MM.1S (cell line): ENCODE measurements at regions not wholly inside any gene's neighbourhood (a gene's known extent, or its start where the extent isn't known, plus 50 kb on each side); places are given as distances from the start of the nearest gene placed in this dataset.
A peak's percentile ranks its signal among the peaks of the same experiment; 100 is the strongest.

Experiments
- DNase-seq: peaks from one replicate; pipeline ENCODE4 v3.0.0-alpha.2; 2015
- H2AFZ ChIP-seq: fragments of 300-600 bp; sonication (generic); 2 replicates; pipeline ENCODE4 v1.6.0; 2016; ENCODE audit warnings: antibody characterized with exemption, low read length
- H3F3A ChIP-seq: fragments of 300-600 bp; sonication (generic); 2 replicates; pipeline ENCODE4 v1.6.1; 2016; ENCODE audit warnings: mild to moderate bottlenecking, antibody characterized with exemption, low read length, moderate library complexity, mixed read lengths; ENCODE audit not compliant: insufficient read depth
- H3K27ac ChIP-seq: fragments of 300-600 bp; sonication (generic); 2 replicates; pipeline ENCODE4 v1.5.1; 2016; ENCODE audit warnings: mild to moderate bottlenecking, low read length
- H3K27me3 ChIP-seq: fragments of 300-600 bp; sonication (generic); replicated peaks from 2 replicates; pipeline ENCODE4 v1.6.0; 2016; ENCODE audit warnings: low read length; ENCODE audit not compliant: insufficient read depth
- H3K36me3 ChIP-seq: fragments of 300-600 bp; sonication (generic); replicated peaks from 2 replicates; pipeline ENCODE4 v1.6.1; 2016; ENCODE audit warnings: mild to moderate bottlenecking, low read length, mixed read lengths; ENCODE audit not compliant: insufficient read depth
- H3K4me1 ChIP-seq: fragments of 300-600 bp; sonication (generic); 2 replicates; pipeline ENCODE4 v1.6.1; 2016; ENCODE audit warnings: low read length, mixed read lengths
- H3K4me2 ChIP-seq: fragments of 300-600 bp; sonication (generic); 2 replicates; pipeline ENCODE4 v1.6.0; 2016; ENCODE audit warnings: low read depth, low read length
- H3K4me3 ChIP-seq: fragments of 300-600 bp; sonication (generic); 2 replicates; pipeline ENCODE4 v1.5.1; 2016; ENCODE audit warnings: low read length, mixed read lengths
- H3K79me2 ChIP-seq: fragments of 300-600 bp; sonication (generic); 2 replicates; pipeline ENCODE4 v1.6.1; 2016; ENCODE audit warnings: mixed run types, low read length, mixed read lengths
- H3K9ac ChIP-seq: fragments of 300-600 bp; sonication (generic); 2 replicates; pipeline ENCODE4 v1.6.1; 2016; ENCODE audit warnings: low read length, mixed read lengths
- H3K9me2 ChIP-seq: fragments of 300-600 bp; sonication (generic); replicated peaks from 2 replicates; pipeline ENCODE4 v1.6.1; 2016; ENCODE audit warnings: mild to moderate bottlenecking, low read length, mixed read lengths; ENCODE audit not compliant: insufficient read depth
- H3K9me3 ChIP-seq: fragments of 300-600 bp; sonication (generic); replicated peaks from 2 replicates; pipeline ENCODE4 v1.6.1; 2016; ENCODE audit warnings: mild to moderate bottlenecking, low read length, mixed read lengths; ENCODE audit not compliant: insufficient read depth
- H4K20me1 ChIP-seq: fragments of 300-600 bp; sonication (generic); 2 replicates; pipeline ENCODE4 v1.6.1; 2016; ENCODE audit warnings: mild to moderate bottlenecking, low read length, moderate library complexity, mixed read lengths; ENCODE audit not compliant: insufficient read depth
- EZH2 ChIP-seq: fragments of 300-600 bp; sonication (generic); optimal IDR thresholded peaks from 2 replicates; pipeline ENCODE3; 2017; ENCODE audit warnings: low read depth, mild to moderate bottlenecking, antibody characterized with exemption, low read length, mixed read lengths
- EZH2phosphoT487 ChIP-seq: fragments of 300-600 bp; sonication (generic); IDR thresholded peaks from 2 replicates; pipeline ENCODE4 v1.6.1; 2018; ENCODE audit warnings: antibody characterized with exemption, low read length
- TF ChIP-seq, protein P1 (sequence below): fragments of 300-600 bp; sonication (generic); IDR thresholded peaks from 2 replicates; pipeline ENCODE4 v1.5.1; 2016; ENCODE audit warnings: antibody characterized with exemption, low read length, mixed read lengths

DNA sequence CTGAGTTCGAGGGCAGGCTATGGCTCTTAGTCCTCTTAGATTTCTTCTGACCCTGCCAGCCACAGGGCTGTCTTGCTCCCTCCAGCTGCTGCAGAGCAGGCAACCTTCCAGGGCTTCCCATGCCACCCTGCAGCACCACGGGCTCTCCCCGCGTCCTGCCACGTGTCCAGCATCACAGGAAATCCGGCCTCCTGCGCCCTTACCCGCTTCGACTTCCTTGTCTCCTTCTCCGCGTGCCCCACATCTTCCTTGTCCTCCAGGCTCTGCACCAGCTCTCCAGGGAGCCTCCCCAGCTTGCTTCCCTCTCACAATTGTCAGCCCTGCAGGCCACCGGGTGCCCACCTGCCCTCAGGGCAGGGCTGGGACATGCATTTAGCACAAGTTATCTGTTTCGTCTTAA lies 253.5 kb downstream of the DCDC2C start:
- H3K36me3 ChIP-seq: no peaks in the 10 kb centered on the region
- TF ChIP-seq, protein P1, sequence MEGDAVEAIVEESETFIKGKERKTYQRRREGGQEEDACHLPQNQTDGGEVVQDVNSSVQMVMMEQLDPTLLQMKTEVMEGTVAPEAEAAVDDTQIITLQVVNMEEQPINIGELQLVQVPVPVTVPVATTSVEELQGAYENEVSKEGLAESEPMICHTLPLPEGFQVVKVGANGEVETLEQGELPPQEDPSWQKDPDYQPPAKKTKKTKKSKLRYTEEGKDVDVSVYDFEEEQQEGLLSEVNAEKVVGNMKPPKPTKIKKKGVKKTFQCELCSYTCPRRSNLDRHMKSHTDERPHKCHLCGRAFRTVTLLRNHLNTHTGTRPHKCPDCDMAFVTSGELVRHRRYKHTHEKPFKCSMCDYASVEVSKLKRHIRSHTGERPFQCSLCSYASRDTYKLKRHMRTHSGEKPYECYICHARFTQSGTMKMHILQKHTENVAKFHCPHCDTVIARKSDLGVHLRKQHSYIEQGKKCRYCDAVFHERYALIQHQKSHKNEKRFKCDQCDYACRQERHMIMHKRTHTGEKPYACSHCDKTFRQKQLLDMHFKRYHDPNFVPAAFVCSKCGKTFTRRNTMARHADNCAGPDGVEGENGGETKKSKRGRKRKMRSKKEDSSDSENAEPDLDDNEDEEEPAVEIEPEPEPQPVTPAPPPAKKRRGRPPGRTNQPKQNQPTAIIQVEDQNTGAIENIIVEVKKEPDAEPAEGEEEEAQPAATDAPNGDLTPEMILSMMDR: no peak
- TF ChIP-seq EZH2phosphoT487 (no peak), EZH2 (no peak)
- H3K9ac ChIP-seq: no peak overlapping the region
- no peaks in the 10 kb centered on the region for H3K79me2 ChIP-seq
- DNase-seq: no peak
- H2AFZ ChIP-seq: no peak overlapping the region
- H3K27me3 ChIP-seq: no peaks in the 10 kb centered on the region
- no peaks in the 10 kb centered on the region for H3K9me2 ChIP-seq
- no peaks in the 10 kb centered on the region for H3F3A ChIP-seq
- no peak overlapping the region for H3K4me2 ChIP-seq
- H3K27ac ChIP-seq: no peak overlapping the region
- no peak overlapping the region for H3K4me3 ChIP-seq
- no peaks in the 10 kb centered on the region for H3K9me3 ChIP-seq
- H4K20me1 ChIP-seq: no peaks in the 10 kb centered on the region
- H3K4me1 ChIP-seq: no peaks in the 10 kb centered on the region

DNA sequence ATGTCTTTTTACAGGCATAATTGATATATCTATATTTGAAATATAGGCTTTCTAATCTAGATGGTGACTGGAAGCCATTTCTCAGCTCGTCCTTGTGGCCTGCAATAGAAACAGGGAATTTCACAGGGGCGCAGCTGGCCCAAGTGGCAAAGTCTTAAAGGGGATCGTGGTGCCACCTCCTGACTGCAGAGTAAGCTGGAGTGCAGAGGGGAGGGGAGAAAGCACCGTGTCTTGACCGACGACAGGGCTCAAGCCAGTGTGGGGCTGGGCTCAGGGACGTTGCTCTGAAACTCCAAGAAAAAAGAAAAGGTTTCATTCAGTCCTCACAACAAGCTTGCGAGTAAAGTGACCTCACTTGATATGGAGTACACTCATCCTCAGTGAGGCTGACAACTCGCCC lies 255.1 kb downstream of the DCDC2C start:
- no peaks in the 10 kb centered on the region for H3K79me2 ChIP-seq
- no peaks in the 10 kb centered on the region for H4K20me1 ChIP-seq
- TF ChIP-seq EZH2phosphoT487 (no peak), EZH2 (no peak)
- TF ChIP-seq, protein P1: no peak
- H3K4me2 ChIP-seq: no peak overlapping the region
- no peaks in the 10 kb centered on the region for H3K9me3 ChIP-seq
- no peaks in the 10 kb centered on the region for H3K9me2 ChIP-seq
- DNase-seq: no peak
- no peak overlapping the region for H3K4me3 ChIP-seq
- H3K27me3 ChIP-seq: no peaks in the 10 kb centered on the region
- H2AFZ ChIP-seq: no peak overlapping the region
- H3F3A ChIP-seq: no peaks in the 10 kb centered on the region
- no peaks in the 10 kb centered on the region for H3K4me1 ChIP-seq
- H3K9ac ChIP-seq: no peak overlapping the region
- no peak overlapping the region for H3K27ac ChIP-seq
- no peaks in the 10 kb centered on the region for H3K36me3 ChIP-seq

DNA sequence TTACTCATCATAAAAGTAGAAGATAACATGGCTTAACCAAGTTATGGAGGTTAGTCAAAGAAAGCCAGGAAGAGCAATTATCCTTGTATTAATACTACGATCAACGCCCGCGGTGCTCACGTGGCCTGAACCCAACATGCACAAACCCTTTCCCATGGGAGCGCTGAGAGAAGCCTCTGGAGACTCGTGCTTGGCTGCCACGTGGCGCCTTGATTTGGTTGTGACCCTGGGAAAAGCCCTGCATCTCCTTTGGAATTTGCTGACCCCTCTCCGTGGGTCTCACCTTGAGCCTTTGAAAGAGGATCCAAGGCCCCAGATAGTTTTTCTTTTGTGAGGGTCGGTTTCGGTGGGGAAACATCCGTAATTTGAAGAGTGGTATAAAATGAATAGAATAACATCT lies 255.6 kb downstream of the DCDC2C start:
- no peaks in the 10 kb centered on the region for H3K4me1 ChIP-seq
- H3K4me3 ChIP-seq: no peak overlapping the region
- DNase-seq: no peak
- H3K27me3 ChIP-seq: no peaks in the 10 kb centered on the region
- H3F3A ChIP-seq: no peaks in the 10 kb centered on the region
- no peak overlapping the region for H3K4me2 ChIP-seq
- no peaks in the 10 kb centered on the region for H4K20me1 ChIP-seq
- no peaks in the 10 kb centered on the region for H3K79me2 ChIP-seq
- no peak overlapping the region for H3K9ac ChIP-seq
- no peaks in the 10 kb centered on the region for H3K9me2 ChIP-seq
- no peak overlapping the region for H2AFZ ChIP-seq
- no peaks in the 10 kb centered on the region for H3K9me3 ChIP-seq
- H3K36me3 ChIP-seq: no peaks in the 10 kb centered on the region
- H3K27ac ChIP-seq: no peak overlapping the region
- no peak for TF ChIP-seq EZH2
- TF ChIP-seq EZH2phosphoT487: no peak
- TF ChIP-seq, protein P1: no peak

DNA sequence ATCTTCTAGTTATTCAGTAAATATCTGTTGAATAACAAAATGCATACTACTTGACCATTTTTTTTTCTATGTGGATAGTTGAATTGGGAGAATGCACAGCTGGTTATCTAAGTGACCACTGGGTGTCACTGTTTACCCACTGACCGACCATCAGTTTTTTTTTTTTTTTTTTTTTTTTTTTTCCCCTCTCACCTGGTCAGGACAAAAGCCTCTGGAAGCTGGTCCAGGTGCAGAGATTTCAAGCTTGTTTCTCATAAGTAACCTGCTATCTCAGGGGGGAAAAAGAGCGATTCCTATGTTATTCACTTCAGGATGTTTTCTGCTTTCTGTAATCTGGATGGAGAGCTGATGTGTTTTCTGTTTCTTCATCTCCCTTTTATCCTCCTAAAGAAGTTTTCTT lies 256.0 kb downstream of the DCDC2C start:
- Histone ChIP-seq H3K9ac (no peak overlapping the region), H3K79me2 (no peaks in the 10 kb centered on the region), H3K27ac (no peak overlapping the region), H3K27me3 (no peaks in the 10 kb centered on the region), H3K9me3 (no peaks in the 10 kb centered on the region), H3F3A (no peaks in the 10 kb centered on the region), H3K4me2 (no peak overlapping the region), H2AFZ (no peak overlapping the region), H3K4me1 (no peaks in the 10 kb centered on the region), H3K9me2 (no peaks in the 10 kb centered on the region), H4K20me1 (no peaks in the 10 kb centered on the region), H3K4me3 (no peak overlapping the region), H3K36me3 (no peaks in the 10 kb centered on the region)
- no peak for TF ChIP-seq EZH2
- TF ChIP-seq, protein P1: peak; percentile 68
- peak; percentile 41 for DNase-seq
